Aorta (tissue), 5 donors: ENCODE measurements at regions not wholly inside any gene's neighbourhood (a gene's known extent, or its start where the extent isn't known, plus 50 kb on each side); places are given as distances from the start of the nearest gene placed in this dataset.
A peak's percentile ranks its signal among the peaks of the same experiment; 100 is the strongest.

Experiments
- ATAC-seq: fragments of 200-7000 bp; cut with Tn5 transposase; one replicate; pipeline ENCODE4 v1.9.1; 2022; ENCODE audit warnings: moderate library complexity; ENCODE audit not compliant: low FRiP score
- DNase-seq, 2 donors: peaks; one replicate each; pipeline ENCODE4 v3.0.0-alpha.2; 2020
- H3K27ac ChIP-seq, 2 donors: one replicate each; pipeline ENCODE4 v1.5.1; 2013; ENCODE audit warnings: low read length in 2 of 2, mild to moderate bottlenecking in 2 of 2, moderate library complexity in 2 of 2, control low read depth in 1 of 2, inconsistent platforms in 1 of 2, low read depth in 1 of 2
- H3K27me3 ChIP-seq, 2 donors: one replicate each; pipeline ENCODE4 v1.6.1; 2013; ENCODE audit warnings: control low read depth in 1 of 2, low read length in 1 of 2, mild to moderate bottlenecking in 1 of 2, moderate library complexity in 1 of 2; ENCODE audit not compliant: insufficient read depth in 2 of 2, control insufficient read depth in 1 of 2
- H3K36me3 ChIP-seq, 2 donors: one replicate each; pipeline ENCODE4 v1.6.1; 2013; ENCODE audit warnings: control low read depth in 1 of 2, low read length in 1 of 2, mild to moderate bottlenecking in 1 of 2; ENCODE audit not compliant: insufficient read depth in 2 of 2, control insufficient read depth in 1 of 2
- H3K4me1 ChIP-seq, 2 donors: one replicate each; pipeline ENCODE4 v1.6.1; 2013; ENCODE audit warnings: low read length in 2 of 2, control low read depth in 1 of 2, mild to moderate bottlenecking in 1 of 2, moderate library complexity in 1 of 2; ENCODE audit not compliant: insufficient read depth in 2 of 2, control insufficient read depth in 1 of 2
- H3K4me3 ChIP-seq, 2 donors: one replicate each; pipeline ENCODE4 v1.5.1; 2013; ENCODE audit warnings: low read length in 2 of 2, control low read depth in 1 of 2, mild to moderate bottlenecking in 1 of 2
- H3K9me3 ChIP-seq: one replicate; pipeline ENCODE4 v1.6.1; 2013; ENCODE audit warnings: mild to moderate bottlenecking, low read length; ENCODE audit not compliant: control insufficient read depth
- whole genome bisulfite sequencing, 2 donors: extraction: QIAGEN DNeasy Blood & Tissue Kit; methylation state at CpG; one replicate each; pipeline ENCODE4 v1.1.7; 2013; 5-methylcytosine and 5-hydroxymethylcytosine counted together
- intact Hi-C, 2 donors: fragments of 100-400 bp; cut with DNase I; formaldehyde crosslinking; loops; one replicate each; pipeline versions ENCODE4 v1.14.2 to v1.15.0; 2022
- donor health status: healthy with polysubstance abuse.
- donor health status: Bipolar disorder and iron deficiency.
- donor health status: DM: no; HTN: no; CAD: no.
- donor health status: DM: no; HTN: no; CAD: no.
- donor health status: DM: yes; HTN: yes; CAD: no.

DNA sequence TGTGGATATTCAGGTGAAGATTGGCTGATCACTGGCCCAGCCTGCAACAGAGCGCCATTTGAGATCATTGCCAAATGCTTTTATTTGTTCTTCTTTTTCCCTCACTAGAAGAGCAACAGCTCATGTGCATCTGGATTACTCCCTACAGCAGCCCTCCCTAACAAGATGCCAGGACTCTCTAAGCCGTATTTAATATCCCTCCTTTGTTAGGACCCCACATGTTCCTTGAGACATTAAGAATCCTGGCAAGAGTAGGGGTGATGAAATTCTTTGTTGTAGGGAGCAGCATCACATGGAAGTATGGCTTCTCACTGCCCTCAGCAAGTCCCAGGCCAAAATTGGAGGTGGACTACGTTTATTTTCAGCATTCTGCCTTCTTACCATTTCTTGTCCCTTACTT lies 167.8 kb downstream of the PAX1 start:
- DNase-seq (no peak), ATAC-seq (no peak)
- H3K27ac ChIP-seq: no peak overlapping the region
- H3K27me3 ChIP-seq: no peaks in the 10 kb centered on the region
- H3K4me3 ChIP-seq: no peak overlapping the region
- intact Hi-C loops: no loop called here
- H3K4me1 ChIP-seq: no peaks in the 10 kb centered on the region
- no peaks in the 10 kb centered on the region for H3K36me3 ChIP-seq
- WGBS, 2 donors: 66 to 72% methylated on average over 3 of the region's 3 CpGs
- no peaks in the 10 kb centered on the region for H3K9me3 ChIP-seq

DNA sequence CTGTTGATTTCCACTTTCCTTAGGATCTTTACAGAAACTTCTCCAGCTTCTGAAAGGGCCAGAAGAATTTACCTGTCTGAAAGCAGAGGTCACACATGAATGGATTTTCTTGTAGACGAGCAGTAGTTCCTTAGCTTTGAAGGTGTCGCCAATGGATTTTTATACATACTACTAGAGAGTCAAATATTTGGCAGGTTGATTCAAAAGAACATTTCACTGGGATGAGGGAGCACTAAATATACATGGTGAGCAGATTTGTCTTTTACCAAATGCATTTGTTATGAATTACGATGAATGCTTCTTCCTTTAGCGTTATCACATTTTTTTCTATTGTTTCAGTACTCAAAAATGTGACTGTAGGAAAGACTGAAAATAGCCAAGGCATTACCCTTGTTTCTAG lies 162.3 kb downstream of the PAX1 start:
- WGBS, 2 donors: 78 to 82% methylated on average over 4 of the region's 4 CpGs
- no peaks in the 10 kb centered on the region for H3K36me3 ChIP-seq
- no peaks in the 10 kb centered on the region for H3K4me1 ChIP-seq
- ATAC-seq (no peak), DNase-seq (no peak)
- intact Hi-C loops: loop anchor here in 1 of 2 donors (10.0 kb wide), 1 partner anchor 63 kb away; no protein-coding TSS in a partner anchor
- no peaks in the 10 kb centered on the region for H3K9me3 ChIP-seq
- H3K4me3 ChIP-seq: no peak overlapping the region
- no peak overlapping the region for H3K27ac ChIP-seq
- no peaks in the 10 kb centered on the region for H3K27me3 ChIP-seq

GRCh38 chr20:21867353-21867752 lies 161.9 kb downstream of the PAX1 start:
- 24 to 37% methylated on average over 1 of the region's 1 CpG for whole genome bisulfite sequencing, 2 donors
- Histone ChIP-seq H3K9me3 (no peaks in the 10 kb centered on the region), H3K27ac (no peak overlapping the region), H3K36me3 (no peaks in the 10 kb centered on the region), H3K4me3 (no peak overlapping the region), H3K4me1 (no peaks in the 10 kb centered on the region), H3K27me3 (no peaks in the 10 kb centered on the region)
- no peak for DNase-seq
- intact Hi-C loops: loop anchor here in 1 of 2 donors (10.0 kb wide), 1 partner anchor 63 kb away; no protein-coding TSS in a partner anchor
- ATAC-seq: no peak

GRCh38 chr20:21862956-21863355 lies 157.5 kb downstream of the PAX1 start:
- no peaks in the 10 kb centered on the region for H3K4me1 ChIP-seq

DNA sequence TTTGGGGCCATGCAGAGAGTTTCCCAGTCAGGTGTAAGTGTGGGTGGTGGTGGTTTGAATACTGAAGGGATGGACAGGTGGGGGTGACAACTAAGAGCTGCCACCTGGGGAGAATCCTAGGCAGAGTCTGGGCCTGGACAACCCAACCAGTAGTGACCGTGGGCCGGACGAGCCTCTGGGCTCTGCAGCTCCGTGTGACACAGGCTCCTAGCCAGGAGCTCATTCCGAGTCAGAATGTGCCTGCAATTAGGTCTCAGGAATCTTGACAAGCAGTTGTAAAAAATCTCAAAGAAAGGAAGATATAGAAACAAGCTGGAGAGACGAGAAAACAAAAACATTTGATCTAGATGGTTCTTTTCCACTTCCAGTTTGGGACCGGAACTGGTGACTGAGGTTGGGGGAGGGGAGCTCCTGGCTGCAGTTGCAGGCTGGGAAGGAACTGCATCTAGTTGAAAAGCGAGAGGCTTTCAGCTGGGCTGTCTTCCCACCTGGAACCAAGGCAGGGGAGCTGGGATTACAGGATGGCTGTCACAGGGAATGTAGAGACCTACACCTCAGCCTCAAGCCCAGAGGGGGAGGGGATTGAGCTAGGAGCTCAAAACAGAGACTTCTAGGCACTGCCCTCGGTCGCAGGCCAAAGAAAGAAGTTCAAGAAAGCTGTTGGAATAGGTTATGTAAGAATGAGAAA lies 156.9 kb downstream of the PAX1 start:
- no peaks in the 10 kb centered on the region for H3K36me3 ChIP-seq
- no peak overlapping the region for H3K27ac ChIP-seq
- DNase-seq (no peak), ATAC-seq (peak; percentile 59)
- H3K9me3 ChIP-seq: no peaks in the 10 kb centered on the region
- intact Hi-C loops: loop anchor here in 1 of 2 donors (10.0 kb wide), 1 partner anchor 58 kb away; no protein-coding TSS in a partner anchor
- no peak overlapping the region for H3K4me3 ChIP-seq
- no peaks in the 10 kb centered on the region for H3K4me1 ChIP-seq
- H3K27me3 ChIP-seq: no peaks in the 10 kb centered on the region
- WGBS, 2 donors: 45 to 47% methylated on average over 10 of the region's 10 CpGs

More at GRCh38 chr20:21862956-21863355, 157.5 kb downstream of the PAX1 start:
- 82 to 87% methylated on average over 10 of the region's 10 CpGs for WGBS, 2 donors
- Histone ChIP-seq H3K36me3 (no peaks in the 10 kb centered on the region), H3K27ac (no peak overlapping the region), H3K9me3 (no peaks in the 10 kb centered on the region), H3K27me3 (no peaks in the 10 kb centered on the region), H3K4me3 (no peak overlapping the region)
- no peak for DNase-seq
- intact Hi-C loops: loop anchor here in 1 of 2 donors (10.0 kb wide), 1 partner anchor 58 kb away; no protein-coding TSS in a partner anchor
- peak; percentile 22 for ATAC-seq

- Histone ChIP-seq H3K4me3 (no peak overlapping the region), H3K27ac (no peak overlapping the region), H3K9me3 (no peaks in the 10 kb centered on the region), H3K36me3 (no peaks in the 10 kb centered on the region), H3K4me1 (no peaks in the 10 kb centered on the region), H3K27me3 (no peaks in the 10 kb centered on the region)
- ATAC-seq (no peak), DNase-seq (no peak)
- WGBS, 2 donors: 61 to 63% methylated on average over 2 of the region's 2 CpGs
- intact Hi-C loops: no loop called here
Observed at GRCh38 chr20:21840991-21841390, 135.5 kb downstream of the PAX1 start.

DNA sequence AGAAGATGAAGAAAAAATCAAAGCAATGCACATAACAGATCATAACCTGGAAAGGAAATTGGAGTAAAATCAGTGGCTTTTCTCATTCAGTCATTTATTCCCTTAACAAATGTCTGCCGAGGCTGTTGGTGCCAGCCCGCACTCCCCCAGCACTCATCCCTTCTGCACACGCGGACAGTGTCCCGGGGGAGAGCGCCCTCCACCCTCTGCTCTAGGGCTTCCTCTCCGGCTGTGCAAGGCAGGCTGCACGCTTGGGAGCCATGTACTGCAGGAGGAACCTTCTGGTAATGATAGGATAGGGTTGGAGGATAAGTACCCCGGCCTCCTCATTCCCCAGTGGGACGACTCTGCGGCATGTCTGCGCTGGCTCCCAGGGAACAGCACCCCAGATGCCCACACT lies 134.5 kb downstream of the PAX1 start:
- intact Hi-C loops: no loop called here
- 78 to 81% methylated on average over 12 of the region's 12 CpGs for WGBS, 2 donors
- Histone ChIP-seq H3K9me3 (no peaks in the 10 kb centered on the region), H3K27ac (no peak overlapping the region), H3K4me1 (no peaks in the 10 kb centered on the region), H3K27me3 (no peaks in the 10 kb centered on the region), H3K36me3 (no peaks in the 10 kb centered on the region), H3K4me3 (no peak overlapping the region)
- ATAC-seq (no peak), DNase-seq (no peak)

- WGBS, 2 donors: 58 to 68% methylated on average over 1 of the region's 1 CpG
- Histone ChIP-seq H3K4me3 (no peak overlapping the region), H3K9me3 (peaks cover 1% of the 10 kb centered on the region), H3K27ac (no peak overlapping the region), H3K27me3 (no peaks in the 10 kb centered on the region), H3K36me3 (no peaks in the 10 kb centered on the region), H3K4me1 (no peaks in the 10 kb centered on the region)
- intact Hi-C loops: no loop called here
- DNase-seq (no peak), ATAC-seq (no peak)
Observed at GRCh38 chr20:21836346-21836745, 130.9 kb downstream of the PAX1 start.

DNA sequence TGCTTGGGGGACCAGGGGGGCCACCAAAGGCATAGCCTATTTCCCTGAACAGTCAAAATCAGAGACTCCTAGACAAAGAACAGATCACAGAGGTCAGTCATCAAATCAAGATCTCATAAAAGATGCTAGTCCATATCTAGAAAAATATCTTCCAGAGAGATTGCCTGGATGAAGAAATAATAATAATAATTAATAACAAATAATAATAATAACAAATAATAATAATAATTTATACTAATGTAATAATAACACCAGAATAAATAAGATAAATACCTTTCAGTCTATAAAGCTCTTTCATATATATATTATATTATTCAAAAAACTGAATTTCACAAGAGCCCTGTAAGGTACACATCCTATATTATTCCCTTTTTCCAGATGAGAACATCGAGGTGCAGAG lies 129.6 kb downstream of the PAX1 start:
- 73 to 79% methylated on average over 1 of the region's 1 CpG for WGBS, 2 donors
- Histone ChIP-seq H3K4me1 (no peaks in the 10 kb centered on the region), H3K4me3 (no peak overlapping the region), H3K27me3 (no peaks in the 10 kb centered on the region), H3K9me3 (peaks cover 1% of the 10 kb centered on the region), H3K27ac (no peak overlapping the region), H3K36me3 (no peaks in the 10 kb centered on the region)
- DNase-seq: no peak
- intact Hi-C loops: no loop called here
- no peak for ATAC-seq
